Neutrophil (primary cell): ENCODE measurements at regions not wholly inside any gene's neighbourhood (a gene's known extent, or its start where the extent isn't known, plus 50 kb on each side); places are given as distances from the start of the nearest gene placed in this dataset.
"Not testable (repeated sequence)": the region's sequence is repeated elsewhere in the genome, so short reads cannot be mapped to it uniquely, and the experiment has no call there.

Experiments used
- H3K27ac ChIP-seq: fragments of 200-600 bp; sonication (generic); 2 replicates; pipeline ENCODE4 v1.5.1; 2016; ENCODE audit warnings: mild to moderate bottlenecking, moderate library complexity
- H3K27me3 ChIP-seq: fragments of 200-600 bp; sonication (generic); 2 replicates; pipeline ENCODE4 v1.6.0; 2016; ENCODE audit warnings: mild to moderate bottlenecking
- H3K36me3 ChIP-seq: fragments of 200-600 bp; sonication (generic); 2 replicates; pipeline ENCODE4 v1.5.1; 2017
- H3K4me1 ChIP-seq, 2 experiments: fragments of 200-600 bp in 1 of 2; sonication (generic) in 1 of 2; 1 replicate in 1 of 2; 2 replicates in 1 of 2; pipeline versions ENCODE4 v1.5.1 to v1.6.1; 2013 to 2016; ENCODE audit warnings: low read depth in 1 of 2, low read length in 1 of 2, mild to moderate bottlenecking in 1 of 2, moderate library complexity in 1 of 2; ENCODE audit not compliant: control insufficient read depth in 1 of 2, insufficient read depth in 1 of 2
- H3K4me3 ChIP-seq, 2 experiments: fragments of 200-600 bp in 1 of 2; sonication (generic) in 1 of 2; 1 replicate in 1 of 2; 2 replicates in 1 of 2; pipeline ENCODE4 v1.5.1; 2013 to 2016; ENCODE audit warnings: low read depth in 1 of 2, low read length in 1 of 2, mild to moderate bottlenecking in 1 of 2, moderate library complexity in 1 of 2
- H3K9me3 ChIP-seq: fragments of 200-600 bp; sonication (generic); 2 replicates; pipeline ENCODE4 v1.5.1; 2016
- TF ChIP-seq, protein P1 (sequence below): fragments of 200-600 bp; sonication (generic); IDR thresholded peaks from 2 replicates; pipeline ENCODE4 v1.5.1; 2016; ENCODE audit warnings: antibody characterized with exemption

DNA sequence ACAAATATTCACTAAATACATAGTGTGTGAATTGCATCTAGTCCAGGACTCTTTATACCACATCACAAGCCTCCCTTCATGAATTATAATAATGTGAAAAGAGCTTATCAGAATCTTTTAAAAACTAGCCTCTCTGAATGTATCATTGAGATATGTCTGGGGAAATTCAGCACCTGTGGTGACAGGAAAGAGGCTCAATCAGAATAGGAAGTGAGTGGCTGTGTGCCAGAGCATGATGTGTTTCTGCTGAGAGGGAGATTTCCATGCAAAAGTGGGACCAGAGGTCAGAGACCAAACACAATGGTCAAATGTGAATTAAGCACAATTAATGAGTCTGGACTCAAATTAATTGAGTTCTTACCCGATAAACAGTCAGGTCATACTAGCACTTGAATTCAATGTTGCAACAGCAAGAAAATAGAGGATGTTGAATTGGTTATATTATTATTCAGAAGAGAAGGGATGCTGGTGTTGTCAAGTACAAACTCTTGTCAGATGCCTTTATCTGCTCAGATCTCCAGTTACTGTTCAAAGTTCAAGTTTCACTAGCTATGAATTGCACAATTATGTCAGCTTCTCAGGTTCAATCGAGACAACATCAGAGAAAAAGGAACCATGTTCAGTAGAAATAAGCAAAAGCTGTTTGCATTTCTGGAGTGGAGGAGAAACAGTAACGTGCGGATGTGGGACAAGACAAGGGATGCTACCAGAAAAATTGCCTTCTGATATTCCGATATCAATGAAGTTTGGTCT is 226.2 kb downstream of the ZNF326 start:
- Histone ChIP-seq H3K27me3 (no peaks in the 10 kb centered on the region), H3K4me1 (no peaks in the 10 kb centered on the region), H3K9me3 (no peaks in the 10 kb centered on the region), H3K27ac (no peak overlapping the region), H3K4me3 (no peak overlapping the region), H3K36me3 (no peaks in the 10 kb centered on the region)
- TF ChIP-seq, protein P1, sequence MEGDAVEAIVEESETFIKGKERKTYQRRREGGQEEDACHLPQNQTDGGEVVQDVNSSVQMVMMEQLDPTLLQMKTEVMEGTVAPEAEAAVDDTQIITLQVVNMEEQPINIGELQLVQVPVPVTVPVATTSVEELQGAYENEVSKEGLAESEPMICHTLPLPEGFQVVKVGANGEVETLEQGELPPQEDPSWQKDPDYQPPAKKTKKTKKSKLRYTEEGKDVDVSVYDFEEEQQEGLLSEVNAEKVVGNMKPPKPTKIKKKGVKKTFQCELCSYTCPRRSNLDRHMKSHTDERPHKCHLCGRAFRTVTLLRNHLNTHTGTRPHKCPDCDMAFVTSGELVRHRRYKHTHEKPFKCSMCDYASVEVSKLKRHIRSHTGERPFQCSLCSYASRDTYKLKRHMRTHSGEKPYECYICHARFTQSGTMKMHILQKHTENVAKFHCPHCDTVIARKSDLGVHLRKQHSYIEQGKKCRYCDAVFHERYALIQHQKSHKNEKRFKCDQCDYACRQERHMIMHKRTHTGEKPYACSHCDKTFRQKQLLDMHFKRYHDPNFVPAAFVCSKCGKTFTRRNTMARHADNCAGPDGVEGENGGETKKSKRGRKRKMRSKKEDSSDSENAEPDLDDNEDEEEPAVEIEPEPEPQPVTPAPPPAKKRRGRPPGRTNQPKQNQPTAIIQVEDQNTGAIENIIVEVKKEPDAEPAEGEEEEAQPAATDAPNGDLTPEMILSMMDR, result no peak

DNA sequence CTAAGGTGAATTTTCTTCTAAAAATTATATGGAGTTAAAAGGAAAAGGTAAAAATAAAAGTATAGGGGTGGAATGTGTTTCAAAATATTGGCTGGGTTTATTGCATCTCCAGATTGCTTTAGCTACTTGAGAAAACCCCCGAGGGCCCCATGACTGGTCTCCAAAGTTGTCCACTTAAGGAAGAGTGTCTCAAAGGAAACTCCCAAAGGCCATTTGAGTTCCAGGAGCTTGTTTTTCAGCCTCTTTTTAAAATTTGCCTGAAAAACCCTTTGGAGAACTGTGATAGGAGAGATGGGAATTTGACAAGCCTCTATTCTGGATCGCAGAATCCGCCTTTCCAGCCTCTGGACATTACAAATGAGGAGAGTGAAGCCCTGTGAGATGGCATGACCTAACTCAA is 225.6 kb downstream of the ZNF326 start:
- Histone ChIP-seq H3K27ac (no peak overlapping the region), H3K27me3 (no peaks in the 10 kb centered on the region), H3K4me1 (no peaks in the 10 kb centered on the region), H3K9me3 (no peaks in the 10 kb centered on the region), H3K4me3 (no peak overlapping the region), H3K36me3 (no peaks in the 10 kb centered on the region)
- TF ChIP-seq, protein P1, result no peak

DNA sequence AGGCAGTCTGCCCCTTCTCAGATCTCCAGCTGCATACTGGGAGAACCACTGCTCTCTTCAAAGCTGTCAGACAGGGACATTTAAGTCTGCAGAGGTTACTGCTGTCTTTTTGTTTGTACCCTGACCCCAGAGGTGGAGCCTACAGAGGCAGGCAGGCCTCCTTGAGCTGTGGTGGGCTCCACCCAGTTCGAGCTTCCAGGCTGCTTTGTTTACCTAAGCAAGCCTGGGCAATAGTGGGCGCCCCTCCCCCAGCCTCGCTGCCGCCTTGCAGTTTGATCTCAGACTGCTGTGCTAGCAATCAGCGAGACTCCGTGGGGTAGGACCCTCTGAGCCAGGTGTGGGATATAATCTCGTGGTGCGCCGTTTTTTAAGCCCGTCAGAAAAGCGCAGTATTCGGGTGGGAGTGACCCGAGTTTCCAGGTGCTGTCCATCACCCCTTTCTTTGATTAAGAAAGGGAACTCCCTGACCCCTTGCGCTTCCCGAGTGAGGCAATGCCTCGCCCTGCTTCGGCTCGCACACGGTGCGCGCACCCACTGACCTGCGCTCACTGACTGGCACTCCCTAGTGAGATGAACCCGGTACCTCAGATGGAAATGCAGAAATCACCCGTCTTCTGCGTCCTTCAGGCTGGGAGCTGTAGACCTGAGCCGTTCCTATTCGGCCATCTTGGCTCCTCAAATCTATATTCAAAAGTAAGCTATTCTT is 224.4 kb downstream of the ZNF326 start:
- H3K9me3 ChIP-seq, H3K36me3 ChIP-seq, H3K27ac ChIP-seq, H3K4me3 ChIP-seq, H3K4me1 ChIP-seq, H3K27me3 ChIP-seq: not testable (repeated sequence)

DNA sequence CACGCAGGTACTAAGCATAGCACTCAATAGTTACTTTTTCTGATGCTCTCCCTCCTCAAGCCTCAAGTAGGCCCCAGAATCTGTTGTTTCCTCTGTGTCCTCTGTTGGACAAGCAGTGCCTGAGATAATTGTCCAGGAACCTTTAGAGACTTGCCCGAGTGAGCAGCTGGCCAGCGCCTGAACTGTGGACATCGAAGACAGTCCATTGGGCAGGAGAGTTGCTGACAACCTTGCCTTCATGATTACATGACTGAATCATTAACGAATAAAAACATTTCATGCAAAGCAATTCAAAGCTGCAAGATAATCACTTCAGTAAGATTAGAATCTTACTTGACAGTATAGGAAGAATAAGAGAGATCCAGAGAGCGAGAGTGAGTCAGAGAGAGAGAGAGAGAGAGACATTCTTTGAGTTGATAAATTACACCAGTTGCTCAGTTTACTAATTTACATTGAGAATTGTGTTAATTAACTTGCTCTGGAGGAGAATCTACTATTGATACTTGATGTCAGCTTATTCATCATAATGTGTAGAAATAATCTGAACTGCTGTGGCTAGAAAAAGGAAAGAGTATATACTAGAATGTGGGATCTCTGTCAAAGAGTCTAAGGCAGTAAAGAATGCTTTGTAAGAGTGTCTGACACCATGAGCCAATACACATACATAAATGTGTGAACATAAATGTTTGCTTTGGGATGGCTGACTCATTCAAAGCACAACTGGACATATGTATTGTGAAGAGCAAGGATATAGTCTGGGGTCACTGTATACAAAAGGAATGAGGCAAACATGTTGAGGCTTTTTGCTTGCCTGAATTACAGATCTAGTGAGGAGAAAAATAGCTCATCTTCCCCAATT is 216.0 kb downstream of the ZNF326 start:
- Histone ChIP-seq H3K27ac (no peak overlapping the region), H3K4me1 (no peaks in the 10 kb centered on the region), H3K4me3 (no peak overlapping the region), H3K36me3 (no peaks in the 10 kb centered on the region), H3K27me3 (no peaks in the 10 kb centered on the region), H3K9me3 (no peaks in the 10 kb centered on the region)
- TF ChIP-seq, protein P1, result no peak

DNA sequence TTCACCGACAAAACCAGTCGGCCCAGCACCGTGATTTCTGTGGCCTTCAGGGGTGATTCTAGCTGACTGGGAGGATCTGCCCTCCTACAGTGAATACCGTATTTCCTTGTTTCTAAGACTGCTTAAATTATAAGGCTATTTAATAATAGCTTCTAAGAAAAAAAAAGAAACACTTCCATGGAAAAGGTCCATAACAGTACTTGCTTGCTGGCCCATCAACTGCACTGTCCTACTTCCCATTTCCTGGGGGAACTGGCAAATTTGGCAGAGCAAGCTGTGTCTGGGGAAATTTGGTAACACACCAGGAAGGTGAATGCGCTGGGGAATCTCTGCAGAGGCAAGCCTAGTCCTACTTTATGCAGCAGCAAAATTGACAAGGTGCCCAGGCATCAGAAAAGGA is 214.0 kb downstream of the ZNF326 start:
- H3K4me3 ChIP-seq, result no peak overlapping the region
- H3K27ac ChIP-seq, result no peak overlapping the region
- TF ChIP-seq, protein P1, result no peak
- no peaks in the 10 kb centered on the region for H3K4me1 ChIP-seq
- no peaks in the 10 kb centered on the region for H3K9me3 ChIP-seq
- no peaks in the 10 kb centered on the region for H3K27me3 ChIP-seq
- no peaks in the 10 kb centered on the region for H3K36me3 ChIP-seq
